SJSA1 (cell line): ENCODE measurements at regions not wholly inside any gene's neighbourhood (a gene's known extent, or its start where the extent isn't known, plus 50 kb on each side); places are given as distances from the start of the nearest gene placed in this dataset.

Source experiments
- DNase-seq, 2 experiments: peaks; one replicate each; pipeline ENCODE4 v3.0.0-alpha.2; 2015 to 2020; ENCODE audit warnings: low spot score in 2 of 2, low read depth in 1 of 2
- H3K27ac ChIP-seq: fragments of 250-450 bp; sonication (Bioruptor Pico); 2 replicates; pipeline ENCODE4 v1.5.1; 2020; ENCODE audit warnings: mild to moderate bottlenecking, moderate library complexity
- H3K27me3 ChIP-seq: fragments of 250-450 bp; sonication (Bioruptor Pico); replicated peaks from 2 replicates; pipeline ENCODE4 v1.5.1; 2020; ENCODE audit warnings: mild to moderate bottlenecking, moderate library complexity
- H3K36me3 ChIP-seq: fragments of 250-450 bp; sonication (Bioruptor Pico); 2 replicates; pipeline ENCODE4 v1.5.1; 2020; ENCODE audit warnings: mild to moderate bottlenecking
- H3K4me1 ChIP-seq: fragments of 250-450 bp; sonication (Bioruptor Pico); replicated peaks from 2 replicates; pipeline ENCODE4 v1.6.1; 2021; ENCODE audit warnings: mild to moderate bottlenecking
- H3K4me3 ChIP-seq: fragments of 250-450 bp; sonication (Bioruptor Pico); 2 replicates; pipeline ENCODE4 v1.5.1; 2020; ENCODE audit warnings: mild to moderate bottlenecking
- H3K9me3 ChIP-seq: fragments of 250-450 bp; sonication (Bioruptor Pico); replicated peaks from 2 replicates; pipeline ENCODE4 v1.5.1; 2020; ENCODE audit warnings: mild to moderate bottlenecking

GRCh38 chr13:109667056-109667455, 119.3 kb downstream of the IRS2 start:
- H3K4me1 ChIP-seq = peaks cover 18% of the 10 kb centered on the region
- H3K27ac ChIP-seq = no peak overlapping the region
- peak; percentile 67 to 81 for DNase-seq
- H3K36me3 ChIP-seq = no peaks in the 10 kb centered on the region
- H3K27me3 ChIP-seq = peaks cover 31% of the 10 kb centered on the region
- 0 out of 2 replicates have a peak, but pooled peaks cover 3% of the 10 kb centered on the region for H3K9me3 ChIP-seq
- no peak overlapping the region for H3K4me3 ChIP-seq

GRCh38 chr13:109666656-109667055, 119.7 kb downstream of the IRS2 start:
- no peak overlapping the region for H3K27ac ChIP-seq
- H3K9me3 ChIP-seq = 0 out of 2 replicates have a peak, but pooled peaks cover 3% of the 10 kb centered on the region
- peaks cover 14% of the 10 kb centered on the region for H3K4me1 ChIP-seq
- no peak overlapping the region for H3K4me3 ChIP-seq
- H3K27me3 ChIP-seq = peaks cover 28% of the 10 kb centered on the region
- peak in 1 of 2 experiments; percentile 76 for DNase-seq
- no peaks in the 10 kb centered on the region for H3K36me3 ChIP-seq

DNA sequence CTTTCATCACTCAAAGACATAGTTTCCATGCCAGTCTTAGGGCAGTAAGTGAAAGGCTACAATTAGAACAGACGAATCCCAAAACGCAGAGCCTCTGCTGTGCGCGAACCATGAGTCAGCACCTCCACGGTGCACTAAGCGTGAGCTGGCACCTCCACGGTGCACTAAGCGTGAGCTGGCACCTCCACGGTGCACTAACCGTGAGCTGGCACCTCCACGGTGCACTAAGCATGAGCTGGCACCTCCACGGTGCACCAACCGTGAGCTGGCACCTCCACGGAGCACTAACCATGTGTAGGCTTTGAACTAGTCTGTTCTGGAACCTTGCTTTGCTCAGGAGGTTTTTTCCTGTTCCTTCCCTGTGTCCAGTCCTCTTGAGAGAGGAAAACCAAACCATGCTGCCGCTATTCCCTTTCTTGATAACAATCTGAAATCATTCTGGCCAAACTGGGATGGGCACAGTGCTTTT, 120.6 kb downstream of the IRS2 start:
- Histone ChIP-seq H3K4me1 (peaks cover 14% of the 10 kb centered on the region), H3K36me3 (no peaks in the 10 kb centered on the region), H3K4me3 (no peak overlapping the region), H3K27ac (no peak overlapping the region), H3K9me3 (no peaks in the 10 kb centered on the region), H3K27me3 (peaks cover 34% of the 10 kb centered on the region)
- DNase-seq = peak in 1 of 2 experiments; percentile 51

- peak in 1 of 2 experiments; percentile 55 for DNase-seq
- peaks cover 14% of the 10 kb centered on the region for H3K4me1 ChIP-seq
- H3K27ac ChIP-seq = no peak overlapping the region
- H3K9me3 ChIP-seq = no peaks in the 10 kb centered on the region
- peaks cover 40% of the 10 kb centered on the region for H3K27me3 ChIP-seq
- no peak overlapping the region for H3K4me3 ChIP-seq
- H3K36me3 ChIP-seq = no peaks in the 10 kb centered on the region
These were observed 121.1 kb downstream of the IRS2 start for GRCh38 chr13:109665240-109665639.

- H3K27ac ChIP-seq = no peak overlapping the region
These were observed 129.0 kb downstream of the IRS2 start for GRCh38 chr13:109657395-109657794.

GRCh38 chr13:109656206-109656605, 130.2 kb downstream of the IRS2 start:
- Histone ChIP-seq H3K27me3 (peaks cover 85% of the 10 kb centered on the region), H3K4me3 (no peak overlapping the region), H3K4me1 (no peaks in the 10 kb centered on the region), H3K27ac (no peak overlapping the region), H3K36me3 (no peaks in the 10 kb centered on the region), H3K9me3 (no peaks in the 10 kb centered on the region)
- no peak for DNase-seq

More at GRCh38 chr13:109657395-109657794, 129.0 kb downstream of the IRS2 start:
- DNase-seq = peak in 1 of 2 experiments; percentile 38
- Histone ChIP-seq H3K4me3 (no peak overlapping the region), H3K27me3 (peaks cover 80% of the 10 kb centered on the region), H3K4me1 (no peaks in the 10 kb centered on the region), H3K9me3 (no peaks in the 10 kb centered on the region), H3K36me3 (no peaks in the 10 kb centered on the region)

GRCh38 chr13:109655611-109656010, 130.8 kb downstream of the IRS2 start:
- Histone ChIP-seq H3K36me3 (no peaks in the 10 kb centered on the region), H3K4me3 (no peak overlapping the region), H3K27me3 (peaks cover 85% of the 10 kb centered on the region), H3K9me3 (no peaks in the 10 kb centered on the region), H3K4me1 (no peaks in the 10 kb centered on the region), H3K27ac (no peak overlapping the region)
- peak in 1 of 2 experiments; percentile 70 for DNase-seq

DNA sequence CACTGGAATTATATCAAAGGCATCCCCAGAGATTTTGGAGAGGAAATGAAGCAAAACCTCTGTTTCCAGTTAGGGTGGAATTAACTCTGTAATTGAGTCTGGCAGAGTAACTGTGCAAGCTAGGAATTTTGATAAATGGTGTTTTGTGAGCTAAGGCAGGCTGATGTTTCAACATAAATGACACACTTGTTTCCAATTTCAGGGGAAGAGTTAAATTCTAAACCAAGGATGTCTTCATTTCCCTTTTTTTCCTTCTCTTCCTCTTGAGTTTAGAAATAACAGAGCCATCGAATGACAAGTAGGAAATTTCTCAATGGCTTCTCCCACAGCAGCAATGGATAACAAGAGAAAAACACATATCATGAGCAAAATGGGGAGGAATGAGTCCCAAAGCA, 131.2 kb downstream of the IRS2 start:
- DNase-seq = no peak
- Histone ChIP-seq H3K4me3 (no peak overlapping the region), H3K4me1 (no peaks in the 10 kb centered on the region), H3K9me3 (no peaks in the 10 kb centered on the region), H3K27me3 (peaks cover 85% of the 10 kb centered on the region), H3K36me3 (no peaks in the 10 kb centered on the region), H3K27ac (no peak overlapping the region)

GRCh38 chr13:109654341-109655205, 131.8 kb downstream of the IRS2 start:
- Histone ChIP-seq H3K36me3 (no peaks in the 10 kb centered on the region), H3K4me1 (no peaks in the 10 kb centered on the region), H3K4me3 (no peak overlapping the region), H3K27ac (no peak overlapping the region), H3K9me3 (no peaks in the 10 kb centered on the region), H3K27me3 (peaks cover 82% of the 10 kb centered on the region)
- peak in 1 of 2 experiments; percentile 52 for DNase-seq

GRCh38 chr13:109652531-109652930, 133.9 kb downstream of the IRS2 start:
- no peak overlapping the region for H3K4me3 ChIP-seq
- H3K9me3 ChIP-seq = no peaks in the 10 kb centered on the region
- H3K27ac ChIP-seq = no peak overlapping the region
- DNase-seq = peak in 1 of 2 experiments; percentile 34
- no peaks in the 10 kb centered on the region for H3K36me3 ChIP-seq
- peaks cover 68% of the 10 kb centered on the region for H3K27me3 ChIP-seq
- no peaks in the 10 kb centered on the region for H3K4me1 ChIP-seq

DNA sequence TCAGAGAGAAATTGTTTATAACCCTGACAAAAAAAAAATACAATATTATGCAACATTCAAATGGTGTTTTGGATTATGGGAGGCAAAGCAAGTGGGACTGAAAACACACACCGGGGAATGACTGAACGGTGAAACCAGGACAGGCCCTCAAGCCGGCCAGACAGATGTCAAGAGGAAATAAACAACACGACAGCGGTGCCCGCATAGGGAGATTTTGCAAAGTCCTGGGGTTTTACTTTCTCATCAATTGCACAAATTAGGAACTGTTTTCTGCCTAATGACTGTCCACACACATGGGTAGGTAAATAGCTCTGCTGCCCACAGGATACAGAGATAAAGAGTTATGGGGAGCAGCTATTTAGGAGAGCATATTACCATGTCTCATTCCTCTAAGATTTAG, 134.5 kb downstream of the IRS2 start:
- peak in 1 of 2 experiments; percentile 61 for DNase-seq
- no peaks in the 10 kb centered on the region for H3K4me1 ChIP-seq
- H3K4me3 ChIP-seq = no peak overlapping the region
- H3K27me3 ChIP-seq = peaks cover 61% of the 10 kb centered on the region
- H3K9me3 ChIP-seq = no peaks in the 10 kb centered on the region
- no peaks in the 10 kb centered on the region for H3K36me3 ChIP-seq
- no peak overlapping the region for H3K27ac ChIP-seq

- Histone ChIP-seq H3K36me3 (no peaks in the 10 kb centered on the region), H3K9me3 (no peaks in the 10 kb centered on the region), H3K27me3 (peaks cover 55% of the 10 kb centered on the region), H3K4me3 (no peak overlapping the region), H3K4me1 (no peaks in the 10 kb centered on the region), H3K27ac (no peak overlapping the region)
- DNase-seq = no peak
These were observed 135.1 kb downstream of the IRS2 start for GRCh38 chr13:109651311-109651710.

DNA sequence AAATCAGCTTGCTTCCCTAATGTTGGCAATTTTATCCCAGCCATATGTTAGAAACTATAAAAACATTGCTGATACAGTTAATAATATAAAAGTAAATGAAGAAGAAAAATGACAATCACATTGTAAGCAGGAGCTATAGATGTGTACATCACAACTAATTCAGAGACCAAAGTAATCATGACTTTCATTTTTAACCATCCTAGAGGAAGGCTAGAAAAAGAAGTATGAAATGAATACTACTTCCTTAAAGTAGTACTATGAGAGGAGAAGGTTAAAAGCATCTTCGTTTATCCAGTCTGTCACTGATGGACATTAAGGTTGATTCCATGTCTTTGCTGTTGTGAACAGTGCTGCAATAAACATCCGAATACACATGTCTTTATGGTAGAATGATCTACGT, 135.5 kb downstream of the IRS2 start:
- Histone ChIP-seq H3K27me3 (peaks cover 51% of the 10 kb centered on the region), H3K9me3 (no peaks in the 10 kb centered on the region), H3K27ac (no peak overlapping the region), H3K4me3 (no peak overlapping the region), H3K36me3 (no peaks in the 10 kb centered on the region), H3K4me1 (no peaks in the 10 kb centered on the region)
- no peak for DNase-seq

DNA sequence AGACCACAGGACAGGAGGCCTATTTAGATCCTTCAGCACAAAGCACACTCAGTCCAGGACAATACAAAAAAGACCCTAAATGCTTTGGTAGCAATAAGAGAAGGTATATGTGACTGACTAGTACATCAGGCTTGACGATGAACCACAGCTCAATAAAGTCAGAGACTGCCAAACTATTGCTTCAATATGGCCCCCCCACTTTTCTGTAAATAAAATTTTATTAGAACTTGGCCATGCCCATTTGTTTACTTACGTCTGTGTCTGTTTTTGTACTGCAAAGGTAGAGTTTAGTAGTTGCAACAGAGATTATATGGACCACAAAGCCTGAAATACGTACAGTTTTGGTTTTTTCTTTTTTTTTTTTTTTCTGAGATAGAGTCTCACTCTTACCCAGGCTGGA, 136.7 kb downstream of the IRS2 start:
- DNase-seq = peak in 1 of 2 experiments; percentile 38
- no peak overlapping the region for H3K4me3 ChIP-seq
- H3K27me3 ChIP-seq = peaks cover 42% of the 10 kb centered on the region
- H3K4me1 ChIP-seq = no peaks in the 10 kb centered on the region
- H3K36me3 ChIP-seq = no peaks in the 10 kb centered on the region
- H3K9me3 ChIP-seq = no peaks in the 10 kb centered on the region
- no peak overlapping the region for H3K27ac ChIP-seq
